HK-2 (cell line): ENCODE measurements at regions not wholly inside any gene's neighbourhood (a gene's known extent, or its start where the extent isn't known, plus 50 kb on each side); places are given as distances from the start of the nearest gene placed in this dataset.

ENCODE experiments used
- DNase-seq: peaks from one replicate; pipeline ENCODE4 v3.0.0-alpha.2; 2018; ENCODE audit not compliant: unreplicated experiment

DNA sequence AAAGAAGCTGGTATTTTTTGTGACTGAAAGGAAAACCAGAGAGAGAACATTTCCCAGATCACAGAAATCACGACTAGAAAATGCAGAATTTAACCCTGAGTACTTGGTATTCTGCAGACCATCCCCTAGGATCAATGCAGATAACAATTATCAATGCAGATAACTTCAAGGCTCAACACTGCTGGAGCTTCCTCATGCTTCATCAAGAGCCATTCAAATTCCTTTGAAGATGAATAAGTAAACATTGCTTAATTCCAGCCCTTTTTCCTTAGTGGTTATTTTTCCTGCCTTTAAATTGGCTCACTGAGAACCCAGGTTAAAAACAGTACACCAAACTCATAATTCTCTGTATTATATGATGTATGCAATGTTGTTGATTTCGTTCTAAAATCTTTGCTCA is 370.1 kb upstream of the TLE4 start:
- DNase-seq: no peak

- DNase-seq: no peak
Measured at GRCh38 chr9:79208791-79209396, 362.9 kb upstream of the TLE4 start.

DNA sequence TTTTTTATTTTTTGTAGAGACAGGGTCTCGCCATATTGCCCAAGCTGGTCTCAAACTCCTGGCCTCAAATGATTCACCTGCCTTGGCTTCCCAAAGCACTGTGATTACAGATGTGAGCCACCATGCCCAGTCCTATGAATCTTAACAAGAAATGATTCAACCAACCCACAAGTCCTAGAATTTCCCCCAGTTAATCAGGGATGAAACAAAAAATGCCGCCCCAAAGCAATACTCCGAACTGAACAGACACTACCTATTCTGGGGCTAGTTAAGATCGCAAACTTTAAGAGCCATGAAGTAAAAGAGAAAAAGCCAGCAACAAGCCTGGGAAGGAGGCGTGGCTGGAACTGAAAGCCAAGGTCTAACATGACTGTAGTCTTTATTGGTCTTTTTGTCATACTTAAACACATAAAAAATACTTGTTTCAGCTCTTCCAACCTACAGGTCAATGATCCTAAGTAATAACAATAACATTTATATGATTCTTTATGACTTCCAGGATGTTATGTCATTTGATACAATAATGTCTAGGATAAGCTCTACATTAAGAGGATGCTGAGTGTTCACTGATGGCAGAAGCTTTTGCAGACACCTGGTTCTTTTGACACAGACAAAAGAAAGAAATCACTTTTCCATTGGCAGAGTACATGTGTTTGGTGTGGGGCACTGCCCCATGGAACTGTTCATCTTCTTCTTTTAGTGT is 361.1 kb upstream of the TLE4 start:
- DNase-seq: no peak

GRCh38 chr9:79213417-79214125 is 358.2 kb upstream of the TLE4 start:
- no peak for DNase-seq

- DNase-seq: no peak
Measured at GRCh38 chr9:79215821-79216220, 355.9 kb upstream of the TLE4 start.

- DNase-seq: no peak
Measured at GRCh38 chr9:79220251-79220650, 351.5 kb upstream of the TLE4 start.

GRCh38 chr9:79220666-79221065 is 351.1 kb upstream of the TLE4 start:
- no peak for DNase-seq

DNA sequence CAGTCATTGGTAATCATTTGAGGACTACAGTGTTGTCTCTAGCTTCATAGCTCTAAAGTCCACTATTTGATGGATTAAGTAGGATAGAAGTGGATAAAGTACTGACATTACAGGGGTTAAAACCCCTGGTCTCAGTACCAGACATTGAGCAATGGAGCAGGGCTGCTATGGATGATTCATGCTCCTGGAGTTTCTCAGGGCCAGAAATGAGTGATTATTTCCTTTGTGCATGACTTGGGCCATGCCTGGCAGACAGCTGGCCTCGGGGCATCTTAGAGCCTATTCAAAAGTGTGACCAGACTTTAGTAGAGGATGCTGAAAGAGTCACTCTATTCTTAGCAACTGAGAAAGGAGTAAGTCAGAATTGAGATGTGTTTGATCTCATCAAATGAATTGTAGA is 350.7 kb upstream of the TLE4 start:
- no peak for DNase-seq

GRCh38 chr9:79222483-79222882 is 349.3 kb upstream of the TLE4 start:
- no peak for DNase-seq

DNA sequence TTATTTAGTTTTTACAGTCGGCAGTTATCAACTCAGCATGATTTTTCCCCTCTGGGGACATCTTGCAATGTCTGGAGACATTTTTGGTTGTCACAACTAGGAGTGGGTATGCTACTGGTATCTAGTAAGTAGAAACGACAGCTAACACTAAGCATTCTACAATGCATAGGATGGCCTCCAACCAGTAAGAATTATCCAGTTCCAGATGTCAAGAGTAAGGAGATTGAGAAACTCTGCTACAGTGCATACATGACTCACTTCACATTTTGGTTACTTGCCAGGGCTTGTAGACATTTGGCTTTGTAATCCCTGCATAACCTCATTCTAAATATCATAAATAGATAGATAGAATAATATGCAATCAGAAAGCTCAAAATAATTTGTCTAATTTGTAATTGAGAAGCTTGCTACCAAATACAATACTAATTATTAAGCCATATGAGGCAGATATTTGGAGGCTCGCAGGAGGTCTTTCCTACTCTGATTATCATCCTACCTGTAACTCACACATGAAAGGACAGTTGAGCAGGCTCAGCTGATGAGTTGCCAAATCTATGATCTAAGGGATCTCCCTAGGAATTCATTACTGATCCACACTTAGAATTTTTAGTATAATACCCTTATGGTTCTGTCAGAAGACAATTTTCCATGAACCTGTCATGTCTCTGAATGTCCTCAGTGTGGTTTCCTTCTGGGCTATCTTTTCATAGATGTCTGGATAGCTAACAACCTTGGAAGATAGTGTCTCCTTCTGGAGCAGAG is 346.9 kb upstream of the TLE4 start:
- DNase-seq: no peak

DNA sequence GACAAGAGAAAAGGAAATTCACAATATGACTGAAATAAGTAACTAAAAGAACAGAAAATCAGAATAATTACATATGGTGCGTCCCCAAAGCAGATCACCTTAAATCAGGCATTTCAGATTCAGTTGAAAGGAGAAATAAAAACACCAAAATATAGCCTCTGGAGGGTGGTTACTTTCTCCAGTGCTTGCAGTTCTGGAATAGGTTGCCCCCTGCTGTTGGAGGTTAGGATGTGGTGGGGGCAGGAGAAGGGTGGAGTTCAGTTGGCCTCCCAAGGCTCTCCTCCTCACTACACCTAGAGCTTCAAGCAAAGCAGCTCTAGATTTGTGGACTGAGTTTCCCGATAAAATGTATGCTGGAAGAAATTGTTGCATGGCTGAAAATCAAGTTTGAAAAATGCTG is 338.2 kb upstream of the TLE4 start:
- no peak for DNase-seq

DNA sequence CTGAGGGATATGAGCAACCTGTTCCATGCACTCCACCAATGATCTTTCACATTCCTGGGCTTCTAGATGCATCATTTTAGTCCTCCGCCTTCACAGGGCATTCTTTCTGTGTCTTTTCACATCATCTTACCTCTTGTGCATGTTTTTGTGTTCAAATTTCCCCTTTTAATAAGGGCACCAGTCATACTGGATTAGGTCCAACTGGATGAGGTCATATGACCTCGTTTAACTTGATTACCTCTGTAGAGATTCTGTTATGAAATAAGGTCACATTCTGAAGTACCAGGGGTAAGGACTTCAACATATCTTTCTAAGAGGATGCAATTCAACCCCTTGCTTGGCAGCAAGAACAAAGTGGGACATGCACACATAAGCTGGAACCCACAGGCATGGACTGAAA is 335.3 kb upstream of the TLE4 start:
- DNase-seq: no peak

- DNase-seq: no peak
Measured at GRCh38 chr9:79237861-79238260, 333.9 kb upstream of the TLE4 start.

DNA sequence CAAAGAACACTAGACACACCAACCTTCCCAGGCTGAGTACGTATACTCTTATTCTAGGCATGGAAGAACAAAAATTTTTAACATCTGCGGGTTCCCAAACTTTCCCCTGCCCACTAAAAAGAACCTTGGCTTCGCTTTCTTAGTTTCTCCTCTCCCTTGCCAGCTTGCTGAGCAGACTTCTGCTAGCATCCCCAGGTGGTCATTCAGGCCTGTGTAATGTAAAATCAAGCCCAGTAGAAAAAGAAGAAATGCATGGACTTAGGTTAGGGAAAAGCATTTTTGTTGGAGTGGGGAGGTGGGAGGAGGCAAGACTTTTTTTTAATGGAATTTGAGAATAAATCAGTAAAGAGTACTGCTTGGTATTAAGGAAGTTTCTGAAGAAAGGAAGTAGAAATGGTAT is 331.0 kb upstream of the TLE4 start:
- DNase-seq: no peak

DNA sequence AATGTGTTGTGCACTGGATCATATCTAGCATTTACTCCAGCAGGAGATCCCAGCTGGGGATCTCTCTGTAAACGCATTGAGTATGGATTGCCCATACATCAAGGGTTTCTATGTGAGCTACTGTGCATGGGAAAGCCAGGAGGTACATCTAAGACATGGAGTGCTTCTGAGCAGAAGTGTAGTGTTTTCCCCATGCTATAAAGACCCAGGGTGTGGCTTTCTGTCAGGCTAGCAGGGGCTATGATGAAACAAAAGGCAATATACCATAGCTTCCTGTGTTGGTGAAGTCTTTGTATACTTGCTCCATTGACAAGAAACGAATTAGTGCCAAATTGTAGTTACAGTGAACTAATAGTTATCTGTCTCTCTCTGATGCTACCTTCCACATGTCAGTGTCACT is 329.3 kb upstream of the TLE4 start:
- no peak for DNase-seq

GRCh38 chr9:79246170-79246569 is 325.6 kb upstream of the TLE4 start:
- DNase-seq: no peak

DNA sequence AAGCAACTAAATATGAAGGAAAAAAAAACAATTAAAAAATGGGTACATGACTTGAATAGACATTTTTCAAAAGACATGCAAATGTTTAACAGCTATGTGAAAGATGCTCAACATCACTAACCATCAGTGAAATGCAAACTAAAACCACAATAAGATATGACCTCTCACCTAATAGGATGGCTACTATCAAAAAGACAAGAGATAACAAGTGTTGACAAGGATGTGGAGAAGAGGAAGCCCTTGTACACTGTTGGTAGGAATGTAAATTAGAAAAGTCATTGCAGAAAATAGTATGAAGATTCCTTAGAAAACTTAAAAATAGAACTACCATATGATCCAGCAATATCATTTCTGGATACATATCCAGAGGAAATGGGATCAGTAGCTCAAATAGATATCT is 324.7 kb upstream of the TLE4 start:
- no peak for DNase-seq

- no peak for DNase-seq
Measured at GRCh38 chr9:79250806-79251205, 321.0 kb upstream of the TLE4 start.

DNA sequence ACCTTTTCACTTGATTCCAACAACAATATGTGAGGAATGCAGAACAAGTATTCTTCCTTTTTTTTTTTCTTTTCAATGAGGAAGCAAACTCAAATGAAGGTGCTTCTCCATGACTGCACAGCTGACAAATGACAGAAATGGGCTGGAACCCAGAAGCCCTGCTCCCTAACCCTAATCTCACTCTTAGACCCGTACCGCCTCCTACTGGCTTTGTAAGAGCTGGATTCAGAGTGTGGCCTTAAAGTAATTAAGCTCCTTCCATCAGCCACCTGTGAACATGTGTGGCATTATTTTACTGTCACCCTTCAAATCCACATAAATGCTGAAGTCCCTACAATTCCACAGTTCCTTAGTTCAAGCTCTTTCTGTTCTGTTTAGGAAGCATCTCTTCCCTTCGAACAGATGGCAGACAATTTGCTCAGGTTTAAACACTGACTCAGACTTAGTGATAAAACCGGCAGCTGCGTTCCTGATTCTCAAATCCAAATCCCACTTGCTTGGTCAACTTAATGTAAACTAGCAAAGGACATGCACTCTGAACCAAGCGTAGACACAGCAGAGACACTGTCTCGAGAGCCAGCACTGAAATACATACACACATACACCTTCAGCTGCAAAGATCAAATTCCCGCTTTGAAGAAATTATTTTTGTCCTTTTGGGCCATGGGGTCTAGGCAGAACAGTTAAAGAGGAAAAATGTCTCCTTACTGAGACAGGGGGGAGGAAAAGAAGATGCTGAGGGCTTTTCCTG is 316.7 kb upstream of the TLE4 start:
- DNase-seq: no peak

- DNase-seq: no peak
Measured at GRCh38 chr9:79255651-79256260, 316.0 kb upstream of the TLE4 start.

- peak; percentile 56 for DNase-seq
Measured at GRCh38 chr9:79256691-79257213, 315.0 kb upstream of the TLE4 start.
